Endothelial cell of umbilical vein (primary cell): ENCODE measurements at regions not wholly inside any gene's neighbourhood (a gene's known extent, or its start where the extent isn't known, plus 50 kb on each side); places are given as distances from the start of the nearest gene placed in this dataset.

Experiments used
- BruUV-seq: library from RNA; stranded (reverse); fragments of 400-500 nt; replicated peaks from 2 replicates; lab custom pipeline; 2021; lab: Mats Ljungman, UMichigan
- CTCF ChIA-PET: fragments of 300-600, 350-600 bp; sonication (Branson Sonifier 250); formaldehyde crosslinking; loops from one replicate; lab custom pipeline; 2021; ENCODE audit warnings: antibody characterized with exemption, inconsistent platforms; lab: Charles Lee
- POLR2A ChIA-PET: fragments of 300-600, 350-600 bp; sonication (Branson Sonifier 250); formaldehyde crosslinking; loops from one replicate; lab custom pipeline; 2021; ENCODE audit warnings: antibody characterized with exemption, inconsistent platforms; lab: Charles Lee
- DNase-seq: peaks from one replicate; pipeline ENCODE4 v3.0.0-alpha.2; 2011; ENCODE audit warnings: low read depth, low spot score
- FAIRE-seq: peaks from 2 replicates; lab custom pipeline; 2011; peaks lifted over from hg19 to GRCh38; lab: Jason Lieb, UNC
- H2AFZ ChIP-seq: 2 replicates; pipeline ENCODE4 v1.6.0; 2012; ENCODE audit warnings: low read depth, low read length, control low read depth, inconsistent platforms
- H3K27ac ChIP-seq: 2 replicates; pipeline ENCODE4 v1.5.1; 2011; ENCODE audit warnings: low read depth, mild to moderate bottlenecking, control low read depth, low read length, moderate library complexity; ENCODE audit not compliant: insufficient read depth
- H3K27me3 ChIP-seq, 2 experiments: 2 replicates each; pipeline versions ENCODE4 v1.6.0 to v1.6.1; 2011; ENCODE audit warnings: low read length in 2 of 2, mixed read lengths in 1 of 2; ENCODE audit not compliant: control insufficient read depth in 2 of 2, insufficient read depth in 2 of 2
- H3K36me3 ChIP-seq, 2 experiments: 2 replicates in 1 of 2; 3 replicates in 1 of 2; pipeline ENCODE4 v1.5.1; 2011; ENCODE audit warnings: low read length in 2 of 2, mild to moderate bottlenecking in 1 of 2, moderate library complexity in 1 of 2; ENCODE audit not compliant: control insufficient read depth in 2 of 2, insufficient read depth in 2 of 2; ENCODE audit errors: extremely low read depth in 1 of 2
- H3K4me1 ChIP-seq: 3 replicates; pipeline ENCODE4 v1.5.1; 2011; ENCODE audit warnings: mild to moderate bottlenecking, low read length; ENCODE audit not compliant: control insufficient read depth, insufficient read depth; ENCODE audit errors: extremely low read depth
- H3K4me2 ChIP-seq: 2 replicates; pipeline ENCODE4 v1.6.1; 2011; ENCODE audit warnings: low read length, control low read depth, mixed read lengths; ENCODE audit not compliant: insufficient read depth
- H3K4me3 ChIP-seq, 3 experiments: fragments of 200-600 bp in 1 of 3; sonication (generic), shearing (Covaris generic) in 1 of 3; replicated peaks in 1 of 3; 2 replicates each; pipeline ENCODE4 v1.5.1; 2011 to 2016; ENCODE audit warnings: control low read depth in 3 of 3, low read length in 3 of 3, mild to moderate bottlenecking in 2 of 3, inconsistent platforms in 1 of 3, low read depth in 1 of 3, moderate library complexity in 1 of 3; ENCODE audit not compliant: insufficient read depth in 1 of 3
- H3K79me2 ChIP-seq: 2 replicates; pipeline ENCODE4 v1.6.0; 2012; ENCODE audit warnings: low read length, inconsistent platforms; ENCODE audit not compliant: control insufficient read depth, insufficient read depth
- H3K9ac ChIP-seq: replicated peaks from 2 replicates; pipeline ENCODE3; 2011; ENCODE audit warnings: low read length, control low read depth; ENCODE audit not compliant: insufficient read depth; ENCODE audit errors: extremely low read depth
- H3K9me1 ChIP-seq: replicated peaks from 3 replicates; pipeline ENCODE4 v1.6.0; 2011; ENCODE audit warnings: mild to moderate bottlenecking, low read length; ENCODE audit not compliant: control insufficient read depth, insufficient read depth; ENCODE audit errors: extremely low read depth
- H3K9me3 ChIP-seq: replicated peaks from 2 replicates; pipeline ENCODE4 v1.5.1; 2012; ENCODE audit warnings: low read length, inconsistent platforms; ENCODE audit not compliant: control insufficient read depth, insufficient read depth
- H4K20me1 ChIP-seq: replicated peaks from 2 replicates; pipeline ENCODE3; 2011; ENCODE audit warnings: mild to moderate bottlenecking, low read length; ENCODE audit not compliant: control insufficient read depth, insufficient read depth; ENCODE audit errors: extremely low read depth
- CTCF ChIP-seq, 2 donors: IDR thresholded peaks; 1 replicate in 1 of 2; 2 replicates in 1 of 2; pipeline ENCODE4 v1.5.1; 2011; ENCODE audit warnings: low read length in 2 of 2, mild to moderate bottlenecking in 2 of 2, moderate library complexity in 2 of 2, control low read depth in 1 of 2, inconsistent platforms in 1 of 2, low read depth in 1 of 2; ENCODE audit not compliant: insufficient read depth in 1 of 2; ENCODE audit errors: extremely low read depth in 1 of 2
- EZH2 ChIP-seq: IDR thresholded peaks from 2 replicates; pipeline ENCODE4 v1.6.1; 2012; ENCODE audit warnings: borderline replicate concordance, low read depth, mild to moderate bottlenecking, moderate library complexity, low read length, inconsistent platforms; ENCODE audit not compliant: severe bottlenecking
- FOS ChIP-seq: IDR thresholded peaks from 2 replicates; pipeline ENCODE4 v1.6.1; 2011; ENCODE audit warnings: mild to moderate bottlenecking, low read length, moderate library complexity, borderline replicate concordance; ENCODE audit not compliant: insufficient read depth
- GATA2 ChIP-seq: IDR thresholded peaks from 2 replicates; pipeline ENCODE4 v1.7.0; 2011; ENCODE audit warnings: low read depth, mild to moderate bottlenecking, moderate library complexity, mixed read lengths, low read length; ENCODE audit not compliant: insufficient read length, insufficient read depth
- JUN ChIP-seq: IDR thresholded peaks from 2 replicates; pipeline ENCODE4 v1.6.1; 2011; ENCODE audit warnings: borderline replicate concordance, low read depth; ENCODE audit not compliant: insufficient read length, insufficient read depth
- MAX ChIP-seq: IDR thresholded peaks from 2 replicates; pipeline ENCODE4 v1.6.1; 2011; ENCODE audit not compliant: insufficient read depth, insufficient read length
- MYC ChIP-seq: IDR thresholded peaks from one replicate; pipeline ENCODE4 v1.6.1; 2011; ENCODE audit warnings: mild to moderate bottlenecking, low read depth, low read length
- POLR2A ChIP-seq: IDR thresholded peaks from 2 replicates; pipeline ENCODE4 v1.6.1; 2012; ENCODE audit warnings: low read depth, mild to moderate bottlenecking, control low read depth, low read length
- POLR2AphosphoS5 ChIP-seq: IDR thresholded peaks from 2 replicates; pipeline ENCODE4 v1.6.1; 2012; ENCODE audit warnings: low read depth, mild to moderate bottlenecking, control low read depth, low read length, moderate library complexity; ENCODE audit not compliant: insufficient read depth
- dilution Hi-C: fragments of 300-500 bp; cut with MboI; formaldehyde crosslinking; loops from one replicate; pipeline ENCODE4 v1.15.0; 2019; ENCODE audit warnings: low sequenced_read_pairs; ENCODE audit not compliant: extremely low pct_ligation_motif_present
- intact Hi-C: fragments of 100-400 bp; cut with micrococcal nuclease; formaldehyde crosslinking; loops from one replicate; pipeline ENCODE4 v1.10.0; 2022

GRCh38 chr10:57513637-57514036 is 754.1 kb downstream of the IPMK start:
- no TSS peak for BruUV-seq
- dilution Hi-C loops (no loop called here), intact Hi-C loops (no loop called here)
- Histone ChIP-seq H3K27ac (no peak overlapping the region), H2AFZ (no peak overlapping the region), H4K20me1 (no peaks in the 10 kb centered on the region), H3K27me3 (no peaks in the 10 kb centered on the region), H3K4me1 (no peaks in the 10 kb centered on the region), H3K36me3 (no peaks in the 10 kb centered on the region), H3K79me2 (no peaks in the 10 kb centered on the region), H3K9me1 (no peaks in the 10 kb centered on the region), H3K9me3 (peaks cover 5% of the 10 kb centered on the region), H3K9ac (no peak overlapping the region), H3K4me3 (no peak overlapping the region), H3K4me2 (no peak overlapping the region)
- CTCF ChIA-PET = no interaction called here
- no peak for TF ChIP-seq JUN
- TF ChIP-seq EZH2 = no peak
- TF ChIP-seq FOS = no peak
- no peak for TF ChIP-seq GATA2
- no peak for TF ChIP-seq MYC
- TF ChIP-seq MAX = no peak
- TF ChIP-seq CTCF (IDR thresholded peaks at IDR 0.05; ENCODE audit: extremely low read depth in 1 of 2, insufficient read depth in 1 of 2, low read depth in 1 of 2, low read length in 2 of 2) = no peak
- no peak for TF ChIP-seq POLR2AphosphoS5
- no peak for TF ChIP-seq POLR2A
- POLR2A ChIA-PET = interaction anchor here (0.6 kb wide), 1 partner anchor 363 kb away, joined by 3 read pairs; no protein-coding TSS in a partner anchor
- DNase-seq (no peak), FAIRE-seq (no peak)
